NCI-H446 (cell line): ENCODE measurements at regions not wholly inside any gene's neighbourhood (a gene's known extent, or its start where the extent isn't known, plus 50 kb on each side); places are given as distances from the start of the nearest gene placed in this dataset.
"Not testable (repeated sequence)": the region's sequence is repeated elsewhere in the genome, so short reads cannot be mapped to it uniquely, and the experiment has no call there.

Experiments
- DNase-seq, 2 experiments: peaks; one replicate each; lab custom pipeline; 2025; lab: John Stamatoyannopoulos, UW

GRCh38 chr6:10128721-10129120 is 286.2 kb downstream of the TFAP2A start:
- DNase-seq, result no peak

DNA sequence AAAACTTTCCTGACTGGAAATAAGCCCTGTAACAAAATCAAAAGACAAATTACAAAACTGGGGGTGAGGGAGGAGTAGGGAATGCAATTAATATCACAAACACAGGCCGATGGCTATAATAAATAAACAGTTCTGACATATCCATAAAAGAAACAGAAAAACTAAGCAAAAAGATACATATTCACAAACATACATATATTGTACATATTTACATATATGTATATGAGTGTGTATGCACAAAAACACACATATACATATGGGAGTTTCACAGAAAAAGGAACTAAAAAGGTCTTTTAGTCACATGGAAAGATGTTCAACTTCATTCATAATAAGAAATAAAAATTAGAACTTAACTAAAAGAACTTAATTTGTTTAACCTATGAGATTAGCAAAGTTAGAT is 292.7 kb downstream of the TFAP2A start:
- DNase-seq, result no peak

DNA sequence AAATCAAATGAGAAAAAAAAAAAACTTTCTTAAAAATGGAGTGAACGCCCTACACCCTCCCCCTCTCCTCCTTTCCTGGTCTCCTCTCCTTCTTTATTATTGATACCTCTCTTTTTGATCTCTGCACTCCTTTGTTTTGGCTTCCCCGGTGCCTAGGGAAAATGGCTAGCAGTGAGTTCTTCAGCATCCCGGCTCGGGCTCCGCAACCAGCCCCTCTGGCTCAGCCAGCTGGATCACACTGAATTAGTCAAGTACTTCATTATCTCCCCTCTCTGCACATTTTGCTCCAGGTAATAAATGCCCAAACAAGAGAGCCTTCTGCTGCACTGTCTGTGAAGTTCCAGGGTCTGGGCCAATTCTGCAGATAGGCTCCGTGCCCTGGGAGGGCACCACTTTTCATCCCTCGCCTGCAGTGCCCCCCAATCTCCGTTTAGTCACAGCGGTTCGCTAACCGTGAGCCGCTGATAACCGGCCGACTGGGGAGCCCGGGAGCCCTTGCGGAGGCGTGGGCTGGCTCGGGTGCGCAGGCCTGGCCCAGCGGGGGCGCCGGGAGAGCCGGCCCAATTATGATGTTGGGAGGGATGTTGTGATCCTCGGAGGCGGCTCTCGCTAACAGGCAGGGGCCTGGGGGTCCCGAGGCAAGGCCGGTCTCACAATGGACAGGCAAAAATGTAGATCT is 301.9 kb downstream of the TFAP2A start:
- DNase-seq, result no peak

DNA sequence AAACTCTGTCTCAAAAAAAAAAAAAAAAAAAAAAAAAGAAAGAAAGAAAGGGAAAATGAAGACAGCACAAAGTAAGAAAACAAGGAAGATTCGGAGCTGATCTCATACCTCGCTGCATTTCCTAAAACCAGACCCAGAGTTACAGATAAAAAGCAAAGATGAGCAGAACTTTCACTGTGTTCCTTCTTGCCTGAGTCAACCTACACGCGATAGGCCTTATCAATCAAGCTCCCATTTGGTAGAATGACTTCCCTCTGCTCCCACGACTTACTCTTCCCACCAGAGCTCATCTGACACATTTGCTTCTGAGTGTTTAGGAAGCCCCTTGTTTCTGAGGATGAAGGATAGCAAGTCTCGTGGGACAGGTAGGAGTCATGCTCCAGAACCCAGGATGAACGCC is 302.9 kb downstream of the TFAP2A start:
- no peak for DNase-seq

DNA sequence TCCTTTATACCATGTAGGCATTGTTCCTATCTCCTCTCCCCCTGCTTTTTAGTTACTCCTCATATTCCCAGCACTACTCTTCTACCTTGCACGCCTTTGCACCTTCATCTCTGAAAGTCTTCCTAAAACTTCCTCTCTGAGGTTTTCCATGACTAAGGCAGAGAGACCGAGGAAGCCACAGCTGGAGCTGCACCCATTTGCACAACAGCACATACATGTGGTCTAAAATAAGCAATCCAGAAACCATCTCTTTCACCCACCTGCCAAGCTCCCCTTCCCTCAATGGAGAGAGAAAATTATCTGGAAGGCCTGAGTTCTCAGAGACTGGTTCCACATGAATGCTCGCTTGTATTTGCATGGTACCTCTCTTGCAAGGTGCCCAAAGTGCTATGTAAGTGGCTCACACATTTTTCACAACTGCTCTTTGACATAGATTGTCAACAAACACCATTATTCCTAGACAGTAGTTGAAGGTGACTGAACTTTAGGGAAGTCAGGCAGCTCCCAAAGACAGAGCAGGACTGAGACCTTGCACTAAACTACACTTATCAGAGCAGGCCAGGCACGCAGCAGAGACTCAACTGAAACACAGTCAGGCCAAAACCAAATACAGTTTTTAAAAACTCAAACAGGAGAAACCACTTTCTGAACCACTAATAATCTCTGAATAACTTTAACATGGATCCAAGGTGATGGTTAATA is 313.2 kb downstream of the TFAP2A start:
- no peak for DNase-seq

GRCh38 chr6:10099529-10100140 is 315.2 kb downstream of the TFAP2A start:
- no peak for DNase-seq

GRCh38 chr6:10098756-10099528 is 315.9 kb downstream of the TFAP2A start:
- no peak for DNase-seq

- no peak for DNase-seq
Observed at GRCh38 chr6:10093282-10093681, 321.6 kb downstream of the TFAP2A start.

DNA sequence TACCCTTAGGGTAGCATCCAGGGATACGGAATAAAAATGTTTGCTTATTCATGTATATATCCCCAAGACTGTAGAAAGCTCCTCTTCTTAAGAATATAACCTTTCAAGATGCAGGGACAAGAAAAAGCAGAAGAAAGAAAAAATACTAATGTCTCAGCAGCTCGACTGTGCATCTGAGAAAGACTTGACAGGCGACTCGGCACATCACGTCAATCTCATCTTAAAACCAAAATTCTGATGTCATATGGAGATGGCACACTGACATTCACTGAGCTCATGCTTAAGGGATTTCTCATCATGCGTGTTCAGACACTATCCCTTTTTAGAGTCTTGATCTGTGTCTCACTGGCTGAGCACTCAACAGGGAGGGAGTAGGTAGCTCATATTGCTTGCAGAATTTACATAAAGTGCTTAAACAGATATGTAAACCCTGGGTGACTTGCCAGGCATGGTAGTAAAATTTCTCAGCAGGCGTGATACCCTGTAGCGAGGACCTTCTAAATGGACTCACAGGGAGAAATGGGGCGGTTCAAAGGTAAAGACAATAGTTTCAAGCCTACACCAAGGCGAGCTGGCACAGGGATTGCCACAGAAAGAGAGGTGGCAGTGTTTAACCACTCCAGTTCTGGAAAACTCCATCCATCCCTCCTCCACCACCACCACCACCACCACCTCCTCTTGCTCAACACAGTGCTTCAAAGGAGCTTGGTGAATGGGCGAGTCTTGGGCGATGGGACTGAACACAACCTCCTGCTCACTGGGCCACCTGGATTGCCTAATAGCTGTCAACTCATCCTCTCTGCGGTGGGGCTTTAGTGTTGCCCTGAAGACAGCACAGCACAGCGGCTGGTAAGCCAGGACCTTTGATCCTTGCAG is 330.5 kb downstream of the TFAP2A start:
- DNase-seq, result no peak

DNA sequence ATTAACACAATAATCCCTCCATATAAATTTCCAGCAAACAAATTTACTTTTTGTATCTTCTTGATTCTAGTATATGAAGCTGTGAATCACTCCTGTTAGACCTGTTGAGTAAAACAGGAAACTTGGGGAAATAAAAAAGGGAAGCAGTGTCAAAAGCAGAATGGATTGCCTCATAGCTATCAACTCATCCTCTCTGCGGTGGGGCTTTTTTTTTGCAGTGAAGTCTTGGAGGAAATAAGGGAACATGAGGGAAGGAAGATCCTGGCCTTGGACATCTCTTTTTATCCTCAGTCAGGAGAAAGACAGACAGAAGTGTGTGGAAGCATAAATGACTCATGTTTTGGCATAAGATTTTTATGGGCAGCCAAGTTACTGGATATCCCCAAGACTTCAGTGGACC is 332.5 kb downstream of the TFAP2A start:
- no peak for DNase-seq

GRCh38 chr6:10081957-10082356 is 332.9 kb downstream of the TFAP2A start:
- DNase-seq, result no peak

DNA sequence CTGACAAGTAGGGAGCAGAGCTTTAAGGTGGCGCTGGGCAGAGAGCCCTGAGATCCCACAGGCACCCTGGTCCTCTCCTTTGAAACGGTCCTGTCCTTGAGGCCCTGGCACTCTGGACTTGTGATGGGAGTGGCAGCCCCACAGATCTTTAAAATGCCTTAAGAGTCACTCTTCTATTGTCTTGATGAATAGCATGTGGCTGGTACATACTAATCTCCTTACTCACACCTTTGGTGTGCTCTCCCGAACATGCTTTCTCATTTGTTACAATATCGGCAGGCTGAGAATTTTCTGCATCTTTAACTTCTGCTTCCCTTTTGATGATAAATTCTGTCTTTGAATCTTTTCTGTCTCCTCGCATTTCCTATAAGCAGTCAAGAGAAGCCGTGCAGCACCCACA is 333.8 kb downstream of the TFAP2A start:
- DNase-seq, result no peak

DNA sequence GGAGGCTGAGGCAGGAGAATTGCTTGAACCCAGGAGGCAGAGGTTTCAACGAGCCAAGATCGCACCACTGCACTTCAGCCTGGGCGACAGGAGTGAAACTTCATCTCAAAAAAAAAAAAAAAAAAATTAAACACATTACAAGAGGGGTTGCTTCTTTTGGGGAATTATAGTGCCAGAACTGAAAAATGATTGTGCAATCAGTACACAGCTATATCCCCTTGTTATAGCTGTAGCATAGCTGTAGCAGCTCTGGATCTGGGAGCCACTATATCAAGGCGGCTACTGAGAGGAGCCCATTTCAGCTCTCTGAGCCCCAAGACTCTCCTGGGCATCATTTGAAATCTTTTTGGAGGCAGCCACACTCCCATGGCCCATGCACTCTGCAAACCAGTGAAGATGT is 334.3 kb downstream of the TFAP2A start:
- no peak for DNase-seq

- no peak for DNase-seq
Observed at GRCh38 chr6:10078581-10078980, 336.3 kb downstream of the TFAP2A start.

- not testable (repeated sequence) for DNase-seq
Observed at GRCh38 chr6:10074726-10075125, 340.1 kb downstream of the TFAP2A start.

DNA sequence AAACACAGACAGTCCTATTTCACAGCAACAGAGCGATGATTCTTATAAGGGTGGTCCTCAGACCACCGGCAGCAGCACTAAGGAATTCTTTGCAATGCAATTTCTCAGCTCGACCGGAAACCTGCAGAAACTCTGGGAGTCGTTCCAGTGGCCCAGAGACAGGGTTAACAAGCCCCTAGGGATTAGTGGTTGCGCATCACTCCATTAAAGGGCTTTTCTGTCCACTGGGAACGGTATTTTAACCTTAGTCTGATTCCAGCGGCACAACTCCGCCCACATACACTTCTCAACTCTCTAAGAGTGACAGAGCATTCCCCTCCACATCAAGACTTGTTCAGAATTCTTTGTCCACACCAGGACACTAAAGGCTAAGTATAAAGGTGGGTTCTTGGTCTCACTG is 341.5 kb downstream of the TFAP2A start:
- no peak for DNase-seq

GRCh38 chr6:10071631-10072220 is 343.1 kb downstream of the TFAP2A start:
- no peak for DNase-seq

GRCh38 chr6:10060004-10060403 is 354.9 kb downstream of the TFAP2A start:
- no peak for DNase-seq

DNA sequence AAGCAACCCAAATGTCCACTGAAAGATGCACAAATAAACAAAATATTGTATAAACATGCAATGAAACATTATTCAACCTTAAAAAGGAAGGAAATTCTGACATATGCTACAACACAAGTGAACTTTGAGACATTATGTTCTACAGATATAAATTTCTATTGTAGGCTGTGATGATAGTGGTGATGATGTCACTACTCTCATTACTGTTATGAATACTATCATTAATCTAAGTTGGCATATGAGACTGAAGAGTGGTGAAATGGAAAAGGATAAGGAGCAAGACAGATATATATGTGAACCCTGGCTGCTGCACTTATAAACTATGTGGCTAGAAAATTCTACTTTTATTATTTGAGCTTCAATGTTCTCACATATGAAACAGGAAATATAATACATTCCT is 360.2 kb downstream of the TFAP2A start:
- no peak for DNase-seq

DNA sequence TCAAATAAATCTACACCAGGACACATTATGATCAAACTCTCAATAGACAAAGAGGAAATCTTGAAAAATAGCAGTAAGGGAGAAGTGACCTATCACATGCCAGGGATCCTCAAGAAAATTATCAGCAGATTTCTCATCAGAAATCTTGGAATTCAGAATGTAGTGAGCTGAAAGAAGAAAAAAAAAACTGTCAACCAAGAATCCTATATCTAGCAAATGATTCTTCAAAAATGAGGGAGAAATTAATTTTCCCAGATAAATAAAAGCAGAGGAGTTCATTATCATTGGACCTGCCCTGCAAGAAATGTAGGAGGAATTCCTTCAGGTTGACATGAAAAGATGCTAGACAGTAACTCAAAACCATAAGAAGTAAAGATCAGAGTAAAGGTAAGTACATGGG is 363.6 kb downstream of the TFAP2A start:
- no peak for DNase-seq
